HepG2 (cell line): ENCODE measurements at regions not wholly inside any gene's neighbourhood (a gene's known extent, or its start where the extent isn't known, plus 50 kb on each side); places are given as distances from the start of the nearest gene placed in this dataset.

ENCODE experiments used
- ATAC-seq: fragments of 200-7000 bp; cut with Tn5 transposase; 3 replicates; pipeline ENCODE4 v1.9.1; 2020; ENCODE audit warnings: mild to moderate bottlenecking, moderate library complexity
- BruUV-seq: library from RNA; stranded (reverse); fragments of 400-500 nt; replicated peaks from 2 replicates; lab custom pipeline; 2021; lab: Mats Ljungman, UMichigan
- CTCF ChIA-PET: fragments of 300-600 bp; formaldehyde crosslinking; extraction: SDS; loops from one replicate; lab custom pipeline; 2021; ENCODE audit warnings: low total read pairs, inconsistent platforms, low intra/inter-chr PET ratio; lab: Yijun Ruan, JAX
- POLR2A ChIA-PET: fragments of 350-600 bp; sonication (Branson Sonifier 250); formaldehyde crosslinking; loops from one replicate; lab custom pipeline; 2020; ENCODE audit warnings: antibody characterized with exemption, inconsistent platforms; lab: Yijun Ruan, JAX
- DNase-seq: peaks from one replicate; pipeline ENCODE4 v3.0.0-alpha.2; 2015; ENCODE audit warnings: low spot score
- FAIRE-seq: peaks from 3 replicates; lab custom pipeline; 2011; peaks lifted over from hg19 to GRCh38; lab: Jason Lieb, UNC
- H2AFZ ChIP-seq: one replicate; pipeline ENCODE4 v1.6.1; 2011; ENCODE audit warnings: low read length, inconsistent platforms
- H3K27ac ChIP-seq: fragments of 300-600 bp; 3 replicates; pipeline ENCODE4 v1.8.0; 2011; ENCODE audit warnings: mixed run types, mild to moderate bottlenecking, mixed read lengths, low read length, inconsistent platforms; ENCODE audit not compliant: insufficient read depth; ENCODE audit errors: extremely low read length
- H3K27me3 ChIP-seq, 2 experiments: fragments of 200-600 bp in 1 of 2; 2 replicates in 1 of 2; 3 replicates in 1 of 2; pipeline versions ENCODE4 v1.6.0 to v1.8.0; 2011; ENCODE audit warnings: low read length in 2 of 2, mild to moderate bottlenecking in 2 of 2, moderate library complexity in 2 of 2, inconsistent platforms in 1 of 2; ENCODE audit not compliant: insufficient read depth in 2 of 2, control insufficient read depth in 1 of 2
- H3K36me3 ChIP-seq, 2 experiments: fragments of 200-600 bp in 1 of 2; replicated peaks in 1 of 2; 2 replicates in 1 of 2; 3 replicates in 1 of 2; pipeline versions ENCODE4 v1.5.1 to v1.8.0; 2011; ENCODE audit warnings: low read length in 2 of 2, inconsistent platforms in 1 of 2; ENCODE audit not compliant: insufficient read depth in 2 of 2, control insufficient read depth in 1 of 2
- H3K4me1 ChIP-seq: 2 replicates; pipeline ENCODE4 v1.5.1; 2012; ENCODE audit warnings: low read length, inconsistent platforms; ENCODE audit not compliant: insufficient read depth
- H3K4me2 ChIP-seq: 2 replicates; pipeline ENCODE4 v1.6.0; 2011; ENCODE audit warnings: low read depth, low read length, inconsistent platforms
- H3K4me3 ChIP-seq, 3 experiments: fragments of 200-600 bp in 1 of 3; sonication (generic), shearing (Covaris generic) in 1 of 3; replicated peaks in 1 of 3; 2 replicates each; pipeline ENCODE4 v1.5.1; 2011 to 2016; ENCODE audit warnings: low read length in 3 of 3, inconsistent platforms in 2 of 3, low read depth in 2 of 3, mild to moderate bottlenecking in 2 of 3, control low read depth in 1 of 3, mixed read lengths in 1 of 3; ENCODE audit not compliant: insufficient read depth in 1 of 3
- H3K79me2 ChIP-seq: one replicate; pipeline ENCODE4 v1.6.1; 2011; ENCODE audit warnings: low read length, inconsistent platforms; ENCODE audit not compliant: insufficient read depth
- H3K9ac ChIP-seq: 2 replicates; pipeline ENCODE4 v1.6.0; 2011; ENCODE audit warnings: mild to moderate bottlenecking, low read depth, low read length, inconsistent platforms; ENCODE audit not compliant: insufficient read depth
- H3K9me3 ChIP-seq: 2 replicates; pipeline ENCODE4 v1.5.1; 2012; ENCODE audit warnings: mild to moderate bottlenecking, low read length
- H4K20me1 ChIP-seq: 2 replicates; pipeline ENCODE4 v1.6.0; 2011; ENCODE audit warnings: inconsistent platforms, mild to moderate bottlenecking, low read length, moderate library complexity; ENCODE audit not compliant: insufficient read depth
- FOXC1 ChIP-seq: sonication (generic); formaldehyde crosslinking; IDR thresholded peaks from 2 replicates; pipeline ENCODE4 v1.8.0; 2022; ENCODE audit warnings: mild to moderate bottlenecking, missing genetic modification reagents, borderline replicate concordance
- HINFP ChIP-seq: sonication (generic); formaldehyde crosslinking; IDR thresholded peaks from 2 replicates; pipeline ENCODE4 v1.4.0; 2020; ENCODE audit warnings: low read depth, mild to moderate bottlenecking, missing genetic modification reagents
- HNRNPK ChIP-seq: fragments of 200-400 bp; formaldehyde crosslinking; IDR thresholded peaks from 2 replicates; pipeline ENCODE4 v1.6.1; 2018; ENCODE audit warnings: low read length, low read depth, moderate library complexity, mild to moderate bottlenecking; ENCODE audit not compliant: poor library complexity, severe bottlenecking
- PCBP2 ChIP-seq: fragments of 200-400 bp; formaldehyde crosslinking; optimal IDR thresholded peaks from 2 replicates; pipeline ENCODE3; 2018; ENCODE audit warnings: low read length, low read depth; ENCODE audit not compliant: poor library complexity, severe bottlenecking
- PHB2 ChIP-seq: fragments of 450-650 bp; IDR thresholded peaks from 2 replicates; pipeline ENCODE4 v1.6.1; 2018; ENCODE audit not compliant: partially characterized antibody
- SIN3B ChIP-seq: fragments of 150-350 bp; IDR thresholded peaks from 2 replicates; pipeline ENCODE4 v1.6.1; 2014; ENCODE audit warnings: low read length
- SNRNP70 ChIP-seq: fragments of 200-400 bp; formaldehyde crosslinking; IDR thresholded peaks from 2 replicates; pipeline ENCODE4 v1.6.1; 2017; ENCODE audit warnings: mild to moderate bottlenecking, low read depth, low read length, moderate library complexity
- SRY ChIP-seq: sonication (generic); formaldehyde crosslinking; IDR thresholded peaks from 2 replicates; pipeline ENCODE4 v1.8.0; 2022; ENCODE audit warnings: mild to moderate bottlenecking, missing genetic modification reagents
- U2AF1 ChIP-seq: fragments of 200-400 bp; formaldehyde crosslinking; optimal IDR thresholded peaks from 2 replicates; pipeline ENCODE3; 2017; ENCODE audit warnings: mild to moderate bottlenecking, low read depth, low read length
- ZNF329 ChIP-seq: sonication (generic); formaldehyde crosslinking; IDR thresholded peaks from 2 replicates; pipeline ENCODE4 v1.9.0; 2021; ENCODE audit warnings: low read depth, mild to moderate bottlenecking, missing genetic modification reagents
- ZNF619 ChIP-seq: sonication (generic); formaldehyde crosslinking; IDR thresholded peaks from 2 replicates; pipeline ENCODE4 v1.4.0; 2020; ENCODE audit warnings: mild to moderate bottlenecking, missing genetic modification reagents
- WGBS: methylation state at CpG from one replicate; pipeline ENCODE4 v1.1.6; 2017; ENCODE audit warnings: low lambda C conversion rate; 5-methylcytosine and 5-hydroxymethylcytosine counted together
- in situ Hi-C: cut with HindIII; loops from 2 replicates; pipeline ENCODE4 v1.10.0; 2017; ENCODE audit warnings: low pct_unique_long_range_greater_than_20kb; ENCODE audit not compliant: extremely low pct_ligation_motif_present
- intact Hi-C: fragments of 100-400 bp; cut with micrococcal nuclease; formaldehyde crosslinking; loops from one replicate; pipeline ENCODE4 v1.10.0; 2022; ENCODE audit not compliant: unreplicated experiment

- H3K27ac ChIP-seq, result no peak overlapping the region
- ChIA-PET POLR2A (no interaction called here), CTCF (no interaction called here)
- no peak for ATAC-seq
- H3K27me3 ChIP-seq, result peaks cover 0 to 5% of the 10 kb centered on the region in 2 experiments; a peak in 2 of 5 replicates
- no peak for DNase-seq
- no peak overlapping the region for H3K4me3 ChIP-seq
- no peak for TF ChIP-seq FOXC1 (CRISPR knock-in tag)
- peak; percentile 74 for TF ChIP-seq HNRNPK
- peak; percentile 93 for TF ChIP-seq PCBP2
- FAIRE-seq, result no peak
- WGBS, result 91% methylated on average over 1 of the region's 1 CpG
- no peaks in the 10 kb centered on the region for H3K79me2 ChIP-seq
- H3K4me2 ChIP-seq, result no peak overlapping the region
- in situ Hi-C loops, result no loop called here
- H3K9me3 ChIP-seq, result peaks cover 5% of the 10 kb centered on the region; the same call in 1 of the 2 replicates
- BruUV-seq, result no TSS peak
- H4K20me1 ChIP-seq, result no peaks in the 10 kb centered on the region
- intact Hi-C loops, result no loop called here
- no peak overlapping the region for H3K9ac ChIP-seq
- H3K4me1 ChIP-seq, result no peaks in the 10 kb centered on the region
- no peaks in the 10 kb centered on the region for H3K36me3 ChIP-seq
- no peak overlapping the region for H2AFZ ChIP-seq
These were observed 181.8 kb upstream of the PLXNC1 start for GRCh38 chr12:93966516-93967133.

- Histone ChIP-seq H3K9me3 (peaks cover 6% of the 10 kb centered on the region; the same call in 1 of the 2 replicates), H3K36me3 (no peaks in the 10 kb centered on the region), H3K27ac (no peak overlapping the region), H4K20me1 (no peaks in the 10 kb centered on the region), H3K4me3 (no peak overlapping the region), H3K9ac (no peak overlapping the region), H2AFZ (no peak overlapping the region), H3K79me2 (no peaks in the 10 kb centered on the region), H3K27me3 (peaks cover 0 to 5% of the 10 kb centered on the region in 2 experiments; a peak in 2 of 5 replicates), H3K4me1 (no peaks in the 10 kb centered on the region), H3K4me2 (no peak overlapping the region)
- ChIA-PET POLR2A (no interaction called here), CTCF (no interaction called here)
- 36% methylated on average over 6 of the region's 6 CpGs for WGBS
- FAIRE-seq (no peak), ATAC-seq (no peak), DNase-seq (no peak)
- BruUV-seq, result no TSS peak
- in situ Hi-C loops (no loop called here), intact Hi-C loops (no loop called here)
- no peak for TF ChIP-seq U2AF1
- no peak for TF ChIP-seq ZNF329 (CRISPR knock-in tag)
- no peak for TF ChIP-seq HINFP (CRISPR knock-in tag)
- TF ChIP-seq SRY (CRISPR knock-in tag), result no peak
- no peak for TF ChIP-seq PHB2
- TF ChIP-seq ZNF619 (CRISPR knock-in tag), result no peak
- no peak for TF ChIP-seq SIN3B
- TF ChIP-seq SNRNP70, result no peak
These were observed 180.9 kb upstream of the PLXNC1 start for GRCh38 chr12:93967454-93967853.
